KBM-7 (cell line): ENCODE measurements at regions not wholly inside any gene's neighbourhood (a gene's known extent, or its start where the extent isn't known, plus 50 kb on each side); places are given as distances from the start of the nearest gene placed in this dataset.

ENCODE experiments used
- DNase-seq: peaks from one replicate; pipeline ENCODE4 v3.0.0-alpha.2; 2015
- in situ Hi-C: fragments of 300-500 bp; cut with MboI; formaldehyde crosslinking; loops from 2 replicates; pipeline ENCODE4 v1.14.3; 2020; ENCODE audit warnings: low sequenced_read_pairs, low pct_unique_long_range_greater_than_20kb, mixed read lengths

DNA sequence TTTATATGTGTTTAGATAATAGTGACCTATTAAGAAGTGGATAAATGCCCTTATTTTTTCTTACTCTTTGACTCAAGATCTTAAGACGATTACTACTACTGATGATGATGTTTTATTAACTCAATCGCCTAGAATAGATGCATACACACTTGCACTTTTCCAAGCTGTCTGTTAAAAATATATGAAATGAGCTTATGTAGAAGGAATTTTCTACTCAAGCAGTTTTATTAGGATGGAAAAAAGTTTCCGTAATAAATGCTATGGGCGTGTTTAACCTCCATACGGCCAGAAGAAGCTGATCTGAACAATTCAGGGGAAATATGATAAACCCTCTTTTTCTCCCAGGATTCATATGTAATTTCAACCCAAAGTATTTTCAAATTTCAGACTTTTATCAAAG, 455.7 kb upstream of the MPDZ start:
- no peak for DNase-seq
- in situ Hi-C loops = no loop called here

DNA sequence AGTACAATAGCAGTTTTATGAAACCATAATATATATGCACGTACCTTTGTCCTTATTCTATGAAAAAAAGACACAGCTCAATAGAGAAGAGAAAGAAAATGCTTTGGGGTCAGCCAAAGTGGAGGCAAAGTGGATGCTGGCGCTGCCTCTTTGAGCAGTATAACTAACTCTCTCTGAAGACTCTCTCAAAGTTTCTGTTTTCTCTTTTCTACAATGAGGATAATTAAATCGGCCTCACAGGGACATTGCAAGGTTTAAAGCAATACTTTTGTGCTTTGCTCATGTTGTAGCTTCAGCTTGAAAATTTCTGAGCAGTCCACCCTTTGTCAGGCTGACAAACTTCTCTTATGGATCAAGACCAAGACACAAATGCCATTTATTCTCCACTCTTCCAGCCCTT, 455.1 kb upstream of the MPDZ start:
- in situ Hi-C loops = no loop called here
- no peak for DNase-seq

DNA sequence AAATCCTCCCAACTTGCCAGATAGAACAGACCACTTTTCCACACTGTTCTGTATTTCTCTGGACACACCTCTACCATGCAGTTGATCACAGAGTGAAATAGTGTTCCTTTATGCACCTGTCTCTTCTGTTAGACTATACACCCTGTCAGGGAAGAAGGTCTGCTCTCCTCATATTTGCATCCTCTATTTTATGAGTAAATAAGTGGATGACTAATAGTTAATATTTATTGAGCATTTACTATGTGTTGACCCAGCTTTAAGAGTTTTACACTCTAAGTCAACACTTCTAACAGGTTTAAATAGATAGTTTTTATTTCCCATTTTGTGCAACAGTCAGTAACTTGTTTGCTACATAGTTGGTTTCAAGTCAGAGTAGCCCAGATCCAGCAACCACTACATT, 452.8 kb upstream of the MPDZ start:
- in situ Hi-C loops = no loop called here
- no peak for DNase-seq

DNA sequence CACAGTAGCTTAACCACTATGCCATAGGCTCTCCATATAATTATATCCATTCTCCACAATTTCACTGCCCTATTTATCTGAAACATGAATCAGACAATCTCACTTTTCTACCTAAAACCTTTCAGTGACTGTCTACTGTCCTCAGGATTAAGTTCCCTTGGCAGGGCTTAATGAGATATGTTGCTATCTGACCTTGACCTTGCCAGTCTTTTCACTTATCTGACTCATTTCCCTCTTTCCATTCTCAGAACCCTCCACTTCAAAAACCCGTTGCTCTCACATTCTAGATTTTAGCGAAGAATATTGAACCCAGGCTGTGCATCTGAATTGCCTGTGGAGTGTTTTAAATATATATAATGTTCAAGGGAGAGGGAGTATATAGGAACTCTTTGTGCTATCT, 452.1 kb upstream of the MPDZ start:
- in situ Hi-C loops = no loop called here
- DNase-seq = no peak

DNA sequence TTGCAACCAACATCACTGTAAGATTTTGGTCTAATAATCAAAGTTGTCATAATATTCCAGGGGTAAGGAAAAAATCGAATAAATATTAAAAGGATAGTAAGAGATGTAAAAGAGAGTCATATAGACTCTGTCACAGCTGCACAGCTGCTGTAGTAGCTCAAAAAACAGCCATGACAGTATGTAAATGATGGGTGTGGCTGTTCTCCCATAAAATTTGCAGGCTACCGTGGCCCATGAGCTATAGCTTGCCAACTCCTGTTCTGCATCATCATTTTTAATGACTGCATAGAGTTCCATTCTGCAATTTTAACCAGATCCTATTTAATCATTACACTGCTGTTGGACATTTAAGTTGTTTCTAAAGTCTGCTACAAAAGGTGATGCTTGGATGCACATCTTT, 450.5 kb upstream of the MPDZ start:
- in situ Hi-C loops = no loop called here
- DNase-seq = no peak

DNA sequence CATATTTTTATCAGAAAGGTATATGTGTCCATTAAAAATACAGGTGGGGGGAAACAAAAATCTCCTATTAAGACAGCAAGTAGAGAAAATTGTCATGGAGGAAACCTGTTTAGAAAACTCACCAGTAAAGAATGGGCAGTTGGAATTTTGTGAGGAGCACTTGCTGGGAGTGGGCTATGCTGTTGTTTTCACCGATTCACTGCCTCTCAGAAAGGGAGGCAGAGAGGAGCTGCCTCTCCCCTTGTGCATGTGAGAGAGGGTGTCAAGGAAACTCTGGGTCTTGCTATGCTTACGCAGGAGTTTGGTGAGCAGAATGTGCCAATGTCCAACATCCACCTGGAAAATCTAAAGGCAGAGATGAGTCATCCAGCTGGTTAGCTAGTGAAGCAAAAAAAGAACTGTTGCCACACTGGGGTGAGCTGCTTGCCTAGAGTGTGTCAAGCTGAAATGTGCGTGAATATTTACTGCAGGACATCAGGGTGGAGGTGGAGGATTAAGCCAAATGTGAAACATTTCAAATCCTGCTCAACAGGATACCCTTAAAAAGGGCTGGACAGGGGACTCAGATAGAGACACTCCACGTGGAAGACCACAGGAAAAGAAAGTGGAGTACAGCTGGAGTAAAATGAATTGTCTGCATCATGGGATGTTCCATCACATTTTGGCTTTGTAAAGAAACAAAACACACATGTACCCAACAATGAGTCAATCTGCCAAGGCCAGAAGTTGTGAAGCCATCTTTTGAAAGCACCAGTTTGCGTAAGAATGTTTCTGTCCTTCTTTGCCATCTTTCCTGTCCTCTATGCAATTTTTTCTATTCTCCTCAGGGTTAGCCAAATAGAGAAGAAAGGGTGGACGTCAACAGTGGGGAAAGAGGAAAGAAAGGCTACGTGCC, 449.7 kb upstream of the MPDZ start:
- no peak for DNase-seq
- in situ Hi-C loops = no loop called here

DNA sequence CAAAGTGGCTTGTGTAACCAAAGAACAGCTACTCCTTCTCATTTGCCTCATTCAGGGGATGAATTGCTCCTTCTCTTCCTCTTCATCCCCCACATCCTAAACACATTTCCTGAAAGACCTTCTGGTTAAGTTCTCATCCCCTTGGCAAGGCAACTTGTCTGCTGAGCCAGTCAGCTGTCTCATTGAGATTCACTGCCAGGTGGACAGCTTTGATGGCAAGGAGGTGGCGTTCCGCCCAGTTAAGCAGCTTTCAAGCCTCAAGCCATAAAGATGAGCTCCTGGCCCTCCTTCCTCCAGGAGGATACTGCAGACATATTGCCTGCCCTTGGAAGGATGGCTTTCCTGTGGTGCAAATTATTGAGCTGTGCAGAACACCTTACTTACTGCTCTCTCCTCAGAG, 448.6 kb upstream of the MPDZ start:
- in situ Hi-C loops = no loop called here
- no peak for DNase-seq

DNA sequence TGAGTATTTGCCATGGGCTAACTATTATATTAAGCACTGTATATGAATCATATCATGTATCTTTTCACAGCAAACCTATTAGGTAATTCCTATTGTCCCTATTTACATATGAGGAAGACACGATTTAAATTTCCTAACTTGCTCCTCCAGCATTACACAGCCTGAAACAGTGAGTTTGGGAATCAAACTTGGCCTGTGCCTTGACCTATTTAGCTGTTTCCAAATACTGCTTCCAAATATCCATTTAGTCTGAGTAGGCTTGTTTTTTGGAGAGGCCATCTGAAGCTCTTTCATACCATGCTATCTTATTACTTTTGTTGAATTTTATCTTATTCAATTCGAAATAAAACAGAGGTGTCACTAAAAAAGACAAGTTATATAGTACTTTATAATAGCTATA, 447.3 kb upstream of the MPDZ start:
- DNase-seq = no peak
- in situ Hi-C loops = no loop called here

DNA sequence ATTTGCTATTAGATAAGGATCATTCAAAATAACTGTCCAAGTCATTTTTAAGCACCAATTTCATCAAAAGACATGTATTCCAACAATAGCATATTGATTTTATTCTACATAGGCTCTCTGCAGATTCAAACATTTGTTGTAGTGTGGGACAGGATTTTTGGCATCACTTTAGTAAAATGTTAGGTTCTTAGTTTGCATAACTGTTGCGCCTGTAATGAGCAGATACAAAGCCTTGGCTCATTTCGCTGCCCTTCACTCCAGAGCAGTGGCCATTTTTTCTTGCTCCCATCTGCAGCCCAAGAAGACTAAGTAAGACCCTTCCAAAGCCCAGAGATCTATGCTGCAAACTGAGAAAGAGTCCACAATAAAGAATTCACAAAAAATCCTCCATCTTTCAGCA, 446.0 kb upstream of the MPDZ start:
- no peak for DNase-seq
- in situ Hi-C loops = no loop called here

DNA sequence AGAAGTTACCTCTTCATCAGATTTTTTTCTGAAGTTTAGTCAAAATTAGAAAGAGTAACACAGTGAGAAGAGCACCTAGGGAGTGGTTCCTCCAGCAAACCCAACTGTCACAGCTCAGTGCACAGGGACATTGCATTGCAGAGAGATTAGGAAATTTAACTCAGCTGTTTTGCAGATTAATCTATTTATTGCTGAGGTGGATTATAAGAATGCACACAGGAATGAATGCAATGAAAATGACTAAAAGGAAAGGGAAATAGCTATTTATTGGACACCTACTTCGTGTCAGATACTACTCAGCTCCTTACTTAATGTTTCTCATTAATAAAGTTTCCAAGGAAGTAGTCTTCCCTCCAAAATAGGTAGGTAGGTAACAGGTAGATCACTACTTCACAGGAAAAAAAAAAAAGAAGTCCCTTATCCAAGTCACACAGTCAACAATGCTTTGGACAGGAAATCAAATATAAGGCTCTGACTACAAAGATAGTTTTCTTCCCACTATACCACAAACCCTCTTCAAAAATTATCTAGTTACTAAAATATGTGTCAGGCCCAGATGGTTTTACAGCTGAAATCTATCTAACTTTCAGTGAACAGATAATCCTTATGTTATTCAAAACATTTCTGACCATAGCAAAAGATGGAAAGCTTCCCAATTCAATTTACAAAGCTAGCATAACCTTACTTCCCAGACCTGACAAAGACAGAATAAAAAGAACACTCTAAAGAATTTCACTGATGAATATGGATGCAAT, 442.2 kb upstream of the MPDZ start:
- in situ Hi-C loops = no loop called here
- DNase-seq = no peak

DNA sequence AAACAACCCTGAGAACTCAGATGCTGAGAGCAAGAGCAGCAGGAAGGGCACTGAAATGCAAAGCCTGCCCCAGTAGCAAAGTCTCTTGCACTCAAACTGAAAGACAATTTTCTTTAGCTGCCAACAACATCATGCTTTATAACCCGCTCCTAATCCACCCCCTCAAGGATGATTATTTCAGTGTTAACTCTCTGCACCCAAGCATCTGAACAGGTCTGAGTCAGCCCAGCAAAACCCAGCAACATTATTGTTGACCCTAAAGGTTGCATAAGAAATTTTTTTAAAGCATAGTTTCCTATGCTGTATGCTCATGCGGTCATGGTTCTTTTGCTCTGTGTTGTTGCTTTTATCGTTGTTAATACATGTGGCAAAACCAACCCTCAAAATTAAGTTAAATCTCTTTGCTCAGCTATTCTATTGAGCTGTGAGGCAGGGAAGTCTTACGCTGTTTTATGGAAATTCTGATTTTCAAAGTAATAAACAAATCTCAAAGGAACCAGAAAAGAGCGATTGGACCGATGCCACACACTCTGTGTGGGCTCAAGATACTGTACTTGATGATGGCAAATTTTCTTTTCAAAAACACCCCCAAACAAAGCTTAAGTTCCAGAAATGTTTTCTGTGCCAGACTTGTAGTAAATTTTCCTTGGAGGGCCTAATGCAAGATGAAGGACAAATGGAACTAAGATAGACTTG, 440.6 kb upstream of the MPDZ start:
- in situ Hi-C loops = no loop called here
- no peak for DNase-seq

DNA sequence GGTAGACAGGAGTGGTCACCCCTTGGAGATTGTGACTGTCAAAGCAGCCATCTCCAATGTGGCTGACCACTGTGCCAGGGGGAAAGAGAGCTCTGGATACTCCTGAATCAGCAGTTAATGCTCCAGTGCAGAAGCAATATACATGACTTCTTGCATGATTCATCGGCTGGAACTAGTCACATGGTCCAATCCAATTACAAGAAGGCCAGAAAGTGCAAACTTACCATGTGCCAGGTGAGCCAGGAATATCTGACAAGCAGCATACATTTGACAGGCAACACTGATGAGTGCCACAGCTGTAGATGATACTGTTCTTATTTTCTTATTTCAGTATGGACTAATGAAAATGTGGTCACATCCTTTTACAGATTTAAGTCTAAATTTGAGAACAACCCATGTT, 440.0 kb upstream of the MPDZ start:
- in situ Hi-C loops = no loop called here
- DNase-seq = no peak

DNA sequence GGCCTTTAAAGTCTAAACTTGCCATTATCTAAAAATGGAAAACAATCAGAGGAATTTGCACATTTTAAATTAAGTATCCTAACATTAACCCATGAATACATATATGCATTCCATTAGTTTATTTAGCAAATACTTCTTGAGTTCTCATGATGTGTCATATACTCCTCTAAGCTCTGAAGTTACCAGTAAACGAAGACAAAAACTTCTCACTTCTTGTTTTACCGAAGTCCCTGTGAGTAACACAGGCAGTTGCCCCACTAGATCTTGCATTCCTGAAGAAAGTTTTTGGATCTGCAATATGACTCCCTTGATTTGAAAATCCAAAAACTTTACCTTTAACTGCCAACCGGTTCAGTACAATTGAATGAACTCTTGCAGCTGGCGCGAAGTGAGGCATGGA, 439.0 kb upstream of the MPDZ start:
- in situ Hi-C loops = no loop called here
- no peak for DNase-seq

DNA sequence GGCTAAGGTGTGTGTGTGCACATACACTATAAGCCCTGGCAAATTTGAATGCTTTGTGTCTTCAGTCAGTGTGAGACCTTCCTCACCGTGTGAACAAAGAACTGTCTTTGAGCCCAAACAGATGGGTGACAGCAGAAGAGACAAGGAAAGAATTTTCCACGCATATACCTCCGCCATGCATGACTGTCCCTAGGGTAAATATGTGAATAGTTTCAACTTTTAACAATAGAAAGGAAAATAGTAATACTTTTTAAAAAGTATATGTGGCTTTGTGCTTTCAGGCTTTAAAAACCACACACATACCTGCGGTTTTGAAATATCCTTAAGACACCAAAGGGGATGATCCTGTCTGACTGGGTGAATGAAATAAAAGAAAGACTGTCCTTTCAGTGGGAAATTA, 438.6 kb upstream of the MPDZ start:
- in situ Hi-C loops = no loop called here
- DNase-seq = no peak

DNA sequence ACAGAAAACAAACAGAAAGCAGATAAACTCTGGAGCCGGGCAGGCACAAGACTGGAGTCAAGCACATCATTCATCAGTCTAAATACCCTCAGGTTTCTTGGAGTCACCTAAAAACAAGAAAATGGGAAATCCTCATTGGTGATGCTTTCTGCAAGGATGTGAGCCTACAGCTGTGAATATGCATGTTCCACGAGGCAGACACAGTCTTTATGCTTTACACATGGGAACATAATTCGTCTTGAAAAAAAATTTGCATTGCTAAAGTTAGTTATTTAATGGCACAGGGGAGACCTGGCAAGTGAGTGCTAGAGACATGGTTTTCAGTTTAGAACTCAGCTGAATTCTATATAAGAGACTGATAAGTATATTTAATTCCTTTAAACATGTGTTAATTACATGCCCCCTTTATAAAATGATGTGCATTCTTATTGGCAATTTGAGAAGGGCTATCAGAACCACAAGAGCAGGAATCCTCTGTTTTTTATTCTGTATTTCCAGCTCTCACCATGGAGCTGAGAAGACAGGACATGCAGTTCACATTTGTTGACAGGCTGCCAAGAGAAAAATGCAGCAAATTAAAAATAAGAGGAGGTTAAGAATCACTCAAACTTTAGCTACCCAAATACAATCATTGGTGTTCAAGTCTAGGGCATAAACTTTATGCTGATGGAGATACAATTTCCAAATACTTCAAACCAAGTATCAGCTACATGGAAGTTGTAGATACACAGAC, 438.0 kb upstream of the MPDZ start:
- no peak for DNase-seq
- in situ Hi-C loops = no loop called here

DNA sequence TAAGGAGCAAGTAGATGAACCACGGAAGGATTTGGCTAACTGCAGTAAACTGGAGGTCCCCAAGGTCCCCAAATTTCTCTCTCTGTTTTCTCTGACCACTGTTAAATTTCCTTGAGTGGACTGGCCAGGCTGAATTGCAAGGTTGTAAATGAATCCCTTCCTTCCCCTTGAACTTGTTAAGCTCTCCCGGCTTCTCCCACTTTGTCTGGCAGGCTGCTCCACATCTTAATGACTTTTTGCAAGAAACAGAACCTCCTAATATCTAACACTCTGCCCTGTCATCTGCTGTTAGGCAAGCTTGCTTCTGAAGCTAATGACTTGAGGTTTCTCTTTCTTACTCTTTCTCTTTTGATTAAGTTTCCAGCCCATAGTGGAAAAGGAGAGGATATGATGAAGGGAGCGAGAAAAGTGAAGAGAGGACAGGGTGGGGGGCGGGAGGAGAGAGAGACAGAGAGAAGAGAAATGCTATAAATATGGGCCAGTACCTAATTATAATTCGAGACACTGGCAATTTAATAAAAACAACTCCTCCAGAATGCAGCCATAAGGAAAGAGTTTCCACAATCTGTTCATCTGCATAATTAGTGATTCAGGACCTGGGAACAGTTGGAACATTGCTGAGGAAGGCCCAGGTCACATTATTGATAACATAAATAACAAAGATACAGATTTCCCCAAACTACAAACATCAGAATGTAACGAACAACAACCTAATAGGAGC, 437.3 kb upstream of the MPDZ start:
- in situ Hi-C loops = no loop called here

DNA sequence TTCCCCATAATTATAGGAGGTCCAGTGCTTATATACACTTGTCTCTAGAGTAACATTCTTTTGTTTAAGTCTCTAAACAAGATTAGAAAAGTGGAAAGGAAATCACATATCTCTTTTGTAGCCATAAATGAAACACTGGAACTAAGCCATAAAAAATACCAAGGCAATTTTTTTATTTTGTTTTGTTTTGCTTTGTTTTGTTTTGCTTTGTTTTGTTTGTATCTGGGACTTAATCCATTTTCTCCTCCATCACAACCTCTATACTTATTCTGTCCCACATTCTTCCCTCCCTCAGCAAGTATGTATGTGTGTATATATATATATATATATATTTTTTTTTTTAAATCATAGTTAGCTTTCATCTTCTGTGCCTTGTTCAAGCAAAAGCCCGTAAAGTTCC, 436.6 kb upstream of the MPDZ start:
- DNase-seq = no peak
- in situ Hi-C loops = no loop called here

More for the DNA sequence above, 437.3 kb upstream of the MPDZ start:
- no peak for DNase-seq

DNA sequence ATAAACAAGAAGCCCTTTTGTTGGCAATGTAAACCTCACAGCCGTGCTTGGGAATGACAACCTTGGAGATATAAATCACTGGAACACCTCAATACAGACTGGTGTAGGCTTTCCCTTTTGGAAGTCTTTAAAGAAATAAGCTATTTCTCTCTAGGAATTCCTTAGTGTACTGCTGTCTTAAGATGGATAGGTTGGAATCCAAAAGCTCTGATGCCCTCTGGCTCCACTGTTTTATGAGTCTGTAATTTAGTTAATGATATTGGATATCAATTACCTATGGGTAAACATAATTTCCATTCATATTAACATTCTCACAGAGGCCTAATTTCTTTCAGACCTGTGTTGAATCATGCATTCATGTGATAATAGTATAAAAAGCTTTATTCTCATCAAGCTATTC, 435.9 kb upstream of the MPDZ start:
- in situ Hi-C loops = no loop called here
- no peak for DNase-seq
